Panc1 (cell line): ENCODE measurements at regions not wholly inside any gene's neighbourhood (a gene's known extent, or its start where the extent isn't known, plus 50 kb on each side); places are given as distances from the start of the nearest gene placed in this dataset.

ENCODE experiments used
- ATAC-seq: fragments of 200-7000 bp; cut with Tn5 transposase; 2 replicates; pipeline ENCODE4 v1.9.1; 2020; ENCODE audit warnings: mild to moderate bottlenecking, moderate library complexity
- BruUV-seq: library from RNA; stranded (reverse); fragments of 400-500 nt; replicated peaks from 2 replicates; lab custom pipeline; 2021; lab: Mats Ljungman, UMichigan
- CTCF ChIA-PET: fragments of 300-600 bp; sonication (Branson Sonifier 250); formaldehyde crosslinking; loops from one replicate; lab custom pipeline; 2022; ENCODE audit warnings: antibody characterized with exemption; lab: Charles Lee
- POLR2A ChIA-PET: fragments of 300-600 bp; sonication (Branson Sonifier 250); formaldehyde crosslinking; loops from one replicate; lab custom pipeline; 2022; ENCODE audit warnings: antibody characterized with exemption; lab: Charles Lee
- DNase-seq: peaks from one replicate; pipeline ENCODE4 v3.0.0-alpha.2; 2010; ENCODE audit warnings: low read depth, low spot score
- H3K27ac ChIP-seq: 2 replicates; pipeline ENCODE4 v1.5.1; 2011; ENCODE audit warnings: mild to moderate bottlenecking, low read length, inconsistent platforms
- H3K27me3 ChIP-seq: fragments of 200-500 bp; sonication (Bioruptor generic); 2 replicates; pipeline ENCODE4 v1.6.0; 2014; ENCODE audit warnings: low read length, inconsistent platforms; ENCODE audit not compliant: control insufficient read depth, insufficient read depth
- H3K36me3 ChIP-seq: fragments of 200-500 bp; sonication (Bioruptor generic); 2 replicates; pipeline ENCODE4 v1.5.1; 2014; ENCODE audit warnings: inconsistent platforms, mild to moderate bottlenecking, low read length, moderate library complexity; ENCODE audit not compliant: control insufficient read depth, insufficient read depth
- H3K4me1 ChIP-seq: 2 replicates; pipeline ENCODE4 v1.5.1; 2011; ENCODE audit warnings: inconsistent platforms, mild to moderate bottlenecking, low read length, moderate library complexity; ENCODE audit not compliant: control insufficient read depth, insufficient read depth
- H3K4me3 ChIP-seq, 2 experiments: 2 replicates each; pipeline ENCODE4 v1.5.1; 2011 to 2012; ENCODE audit warnings: low read depth in 2 of 2, low read length in 2 of 2, mild to moderate bottlenecking in 2 of 2, inconsistent platforms in 1 of 2, moderate library complexity in 1 of 2
- H3K9me3 ChIP-seq: fragments of 200-500 bp; sonication (Bioruptor generic); 2 replicates; pipeline ENCODE4 v1.5.1; 2014; ENCODE audit warnings: low read depth, mild to moderate bottlenecking, inconsistent platforms, low read length, moderate library complexity; ENCODE audit not compliant: control insufficient read depth, insufficient read depth
- CTCF ChIP-seq: fragments of 450-650 bp; IDR thresholded peaks from 2 replicates; pipeline ENCODE4 v1.5.1; 2017; ENCODE audit warnings: mild to moderate bottlenecking
- POLR2AphosphoS5 ChIP-seq: IDR thresholded peaks from 2 replicates; pipeline ENCODE4 v1.6.1; 2012; ENCODE audit warnings: mild to moderate bottlenecking, low read depth, low read length, moderate library complexity
- REST ChIP-seq, 2 experiments: IDR thresholded peaks; 2 replicates each; pipeline ENCODE4 v1.6.1; 2011 to 2012; ENCODE audit warnings: low read depth in 2 of 2, control low read depth in 1 of 2, low read length in 1 of 2, mild to moderate bottlenecking in 1 of 2, moderate library complexity in 1 of 2; ENCODE audit not compliant: insufficient read depth in 1 of 2
- SIN3A ChIP-seq: IDR thresholded peaks from 2 replicates; pipeline ENCODE4 v1.6.1; 2012; ENCODE audit warnings: low read depth, mild to moderate bottlenecking, low read length, moderate library complexity, borderline replicate concordance; ENCODE audit not compliant: insufficient read depth
- TCF7L2 ChIP-seq: IDR thresholded peaks from 2 replicates; pipeline ENCODE4 v1.6.1; 2011; ENCODE audit warnings: mild to moderate bottlenecking, low read depth, low read length, inconsistent platforms
- in situ Hi-C: cut with HindIII; loops from 2 replicates; pipeline ENCODE4 v1.10.0; 2016; ENCODE audit warnings: low sequenced_read_pairs, low pct_unique_long_range_greater_than_20kb
- intact Hi-C: fragments of 100-400 bp; cut with micrococcal nuclease; formaldehyde crosslinking; loops from one replicate; pipeline ENCODE4 v1.10.0; 2022; ENCODE audit not compliant: unreplicated experiment

- no peak for TF ChIP-seq SIN3A
- no peak for TF ChIP-seq POLR2AphosphoS5
- no peak for TF ChIP-seq REST (IDR thresholded peaks at IDR 0.05; ENCODE audit: insufficient read depth in 1 of 2, low read depth in 2 of 2, low read length in 1 of 2)
- TF ChIP-seq TCF7L2 = no peak
- no peak for TF ChIP-seq CTCF
- no peaks in the 10 kb centered on the region for H3K27me3 ChIP-seq
- BruUV-seq = no TSS peak
- DNase-seq = no peak
- intact Hi-C loops (no loop called here), in situ Hi-C loops (no loop called here)
- no peak overlapping the region for H3K4me3 ChIP-seq
- POLR2A ChIA-PET = no interaction called here
- no peaks in the 10 kb centered on the region for H3K36me3 ChIP-seq
- CTCF ChIA-PET = no interaction called here
- ATAC-seq = no peak
- no peaks in the 10 kb centered on the region for H3K4me1 ChIP-seq
- H3K27ac ChIP-seq = no peak overlapping the region
- no peaks in the 10 kb centered on the region for H3K9me3 ChIP-seq
Measured at GRCh38 chr5:130708754-130709153, 456.3 kb downstream of the HINT1 start.

- DNase-seq = no peak
- Histone ChIP-seq H3K27me3 (no peaks in the 10 kb centered on the region), H3K4me3 (no peak overlapping the region), H3K9me3 (no peaks in the 10 kb centered on the region), H3K27ac (no peak overlapping the region), H3K4me1 (no peaks in the 10 kb centered on the region), H3K36me3 (no peaks in the 10 kb centered on the region)
- intact Hi-C loops = no loop called here
- in situ Hi-C loops = no loop called here
- no peak for ATAC-seq
- no TSS peak for BruUV-seq
- TF ChIP-seq REST (IDR thresholded peaks at IDR 0.05; ENCODE audit: insufficient read depth in 1 of 2, low read depth in 2 of 2, low read length in 1 of 2) = no peak
- no peak for TF ChIP-seq TCF7L2
- TF ChIP-seq SIN3A = no peak
- no peak for TF ChIP-seq CTCF
- no peak for TF ChIP-seq POLR2AphosphoS5
- ChIA-PET POLR2A (no interaction called here), CTCF (no interaction called here)
Measured at GRCh38 chr5:130706696-130707095, 458.4 kb downstream of the HINT1 start.
